ENCODE measurements at regions not wholly inside any gene's neighbourhood (a gene's known extent, or its start where the extent isn't known, plus 50 kb on each side); places are given as distances from the start of the nearest gene placed in this dataset.
"Not testable (repeated sequence)": the region's sequence is repeated elsewhere in the genome, so short reads cannot be mapped to it uniquely, and the experiment has no call there.

DNA sequence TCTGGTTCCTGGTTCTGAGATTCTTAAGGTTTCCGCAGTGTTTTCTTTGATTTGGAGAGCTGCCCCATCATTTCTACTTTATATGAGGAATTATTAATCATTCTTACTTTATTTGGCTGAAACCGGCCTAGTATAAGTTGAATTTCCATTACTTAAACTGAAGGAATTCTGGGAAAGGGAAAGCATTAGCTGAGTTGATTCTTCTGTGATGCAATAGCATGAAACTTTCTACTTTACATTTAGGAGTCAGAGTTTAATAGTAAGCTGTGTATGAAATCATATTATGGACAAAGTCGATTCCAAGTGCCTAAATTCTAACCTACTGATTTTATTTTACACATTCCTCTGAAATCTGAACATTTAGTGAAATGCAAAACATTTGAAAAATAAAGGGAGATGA is 1269.7 kb upstream of the ZEB2 start:
- TF ChIP-seq, protein P1, sequence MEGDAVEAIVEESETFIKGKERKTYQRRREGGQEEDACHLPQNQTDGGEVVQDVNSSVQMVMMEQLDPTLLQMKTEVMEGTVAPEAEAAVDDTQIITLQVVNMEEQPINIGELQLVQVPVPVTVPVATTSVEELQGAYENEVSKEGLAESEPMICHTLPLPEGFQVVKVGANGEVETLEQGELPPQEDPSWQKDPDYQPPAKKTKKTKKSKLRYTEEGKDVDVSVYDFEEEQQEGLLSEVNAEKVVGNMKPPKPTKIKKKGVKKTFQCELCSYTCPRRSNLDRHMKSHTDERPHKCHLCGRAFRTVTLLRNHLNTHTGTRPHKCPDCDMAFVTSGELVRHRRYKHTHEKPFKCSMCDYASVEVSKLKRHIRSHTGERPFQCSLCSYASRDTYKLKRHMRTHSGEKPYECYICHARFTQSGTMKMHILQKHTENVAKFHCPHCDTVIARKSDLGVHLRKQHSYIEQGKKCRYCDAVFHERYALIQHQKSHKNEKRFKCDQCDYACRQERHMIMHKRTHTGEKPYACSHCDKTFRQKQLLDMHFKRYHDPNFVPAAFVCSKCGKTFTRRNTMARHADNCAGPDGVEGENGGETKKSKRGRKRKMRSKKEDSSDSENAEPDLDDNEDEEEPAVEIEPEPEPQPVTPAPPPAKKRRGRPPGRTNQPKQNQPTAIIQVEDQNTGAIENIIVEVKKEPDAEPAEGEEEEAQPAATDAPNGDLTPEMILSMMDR (IDR thresholded peaks at IDR 0.05), result no peak
- Histone ChIP-seq H3K4me1 (no peaks in the 10 kb centered on the region), H3K27me3 (no peaks in the 10 kb centered on the region), H3K27ac (no peak overlapping the region), H3K4me3 (replicated peaks in 1 of 3) (no peak overlapping the region), H3K36me3 (no peaks in the 10 kb centered on the region), H3K9me3 (no peaks in the 10 kb centered on the region)
- intact Hi-C loops (cut with DNase I), result no loop called here
- 88 to 93% methylated on average over 3 of the region's 3 CpGs for WGBS, 2 donors
- DNase-seq, result no peak

DNA sequence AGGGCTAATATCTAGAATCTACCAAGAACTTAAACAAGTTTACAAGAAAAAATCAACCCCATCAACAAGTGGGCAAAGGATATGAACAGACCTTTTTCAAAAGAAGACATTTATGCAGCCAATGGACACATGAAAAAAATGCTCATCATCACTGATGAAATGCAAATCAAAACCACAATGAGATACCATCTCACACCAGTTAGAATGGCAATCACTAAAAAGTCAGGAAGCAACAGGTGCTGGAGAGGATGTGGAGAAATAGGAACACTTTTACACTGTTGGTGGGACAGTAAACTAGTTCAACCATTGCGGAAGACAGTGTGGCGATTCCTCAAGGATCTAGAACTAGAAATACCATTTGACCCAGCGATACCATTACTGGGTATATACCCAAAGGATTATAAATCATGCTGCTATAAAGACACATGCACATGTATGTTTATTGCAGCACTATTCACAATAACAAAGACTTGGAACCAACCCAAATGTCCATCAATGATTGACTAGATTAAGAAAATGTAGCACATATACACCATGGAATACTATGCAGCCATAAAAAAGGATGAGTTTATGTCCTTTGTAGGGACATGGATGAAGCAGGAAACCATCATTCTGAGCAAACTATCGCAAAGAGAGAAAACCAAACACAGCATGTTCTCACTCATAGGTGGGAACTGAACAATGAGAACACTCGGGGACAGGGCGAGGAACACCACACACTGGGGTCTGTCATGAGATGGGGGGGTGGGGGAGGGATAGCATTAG is 1267.9 kb upstream of the ZEB2 start:
- H3K36me3 ChIP-seq; H3K27ac ChIP-seq; H3K4me1 ChIP-seq; H3K27me3 ChIP-seq; DNase-seq; H3K4me3 ChIP-seq (replicated peaks in 1 of 3); H3K9me3 ChIP-seq; intact Hi-C loops (cut with DNase I): not testable (repeated sequence)
- 89 to 95% methylated on average over 6 of the region's 6 CpGs for WGBS, 2 donors

DNA sequence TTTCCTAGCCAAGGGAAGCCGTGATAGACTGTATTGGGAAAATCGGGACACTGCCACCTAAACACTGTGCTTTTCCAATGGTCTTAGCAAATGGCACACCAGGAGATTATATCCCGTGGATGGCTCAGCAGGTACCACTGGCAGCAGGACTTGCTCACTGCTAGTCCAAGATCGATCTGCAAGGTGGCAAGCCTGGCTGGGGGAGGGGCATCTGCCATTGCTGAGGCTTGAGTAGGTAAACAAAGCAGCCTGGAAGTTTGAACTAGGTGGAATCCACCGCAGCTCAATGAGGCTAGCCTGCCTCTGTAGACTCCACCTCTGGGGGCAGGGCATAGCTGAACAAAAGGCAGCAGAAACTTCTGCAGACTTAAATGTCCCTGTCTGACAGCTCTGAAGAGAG is 1262.7 kb upstream of the ZEB2 start:
- intact Hi-C loops (cut with DNase I); H3K36me3 ChIP-seq; H3K27ac ChIP-seq; H3K4me3 ChIP-seq (replicated peaks in 1 of 3); DNase-seq; H3K27me3 ChIP-seq; H3K9me3 ChIP-seq; H3K4me1 ChIP-seq: not testable (repeated sequence)
- 95 to 97% methylated on average over 5 of the region's 5 CpGs for WGBS, 2 donors

DNA sequence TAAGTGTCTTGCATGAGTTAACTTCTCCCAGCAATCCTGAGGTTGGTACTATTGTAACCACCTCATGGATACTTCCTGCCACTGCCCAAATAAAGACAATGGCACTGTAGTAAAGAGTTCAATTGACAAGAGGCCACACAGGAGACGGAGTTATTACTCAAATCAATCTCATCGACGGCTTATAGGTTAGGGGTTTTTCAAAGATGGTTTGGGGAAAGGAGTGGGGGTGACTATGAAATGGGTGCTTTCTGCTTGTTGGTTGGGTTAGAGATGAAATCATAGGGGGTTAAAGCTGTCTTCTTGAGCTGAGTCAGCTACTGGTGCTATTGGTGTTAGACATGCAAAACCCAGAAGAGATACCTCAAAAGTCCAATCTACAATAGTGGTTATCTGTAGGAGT is 1258.0 kb upstream of the ZEB2 start:
- intact Hi-C loops (cut with DNase I), result no loop called here
- Histone ChIP-seq H3K36me3 (no peaks in the 10 kb centered on the region), H3K27ac (no peak overlapping the region), H3K4me1 (no peaks in the 10 kb centered on the region), H3K27me3 (no peaks in the 10 kb centered on the region), H3K9me3 (no peaks in the 10 kb centered on the region), H3K4me3 (replicated peaks in 1 of 3) (no peak overlapping the region)
- no peak for DNase-seq
- TF ChIP-seq POLR2A (IDR thresholded peaks at IDR 0.05), result no peak
- TF ChIP-seq, protein P1 (IDR thresholded peaks at IDR 0.05), result no peak
- 85 to 97% methylated on average over 3 of the region's 3 CpGs for WGBS, 2 donors

DNA sequence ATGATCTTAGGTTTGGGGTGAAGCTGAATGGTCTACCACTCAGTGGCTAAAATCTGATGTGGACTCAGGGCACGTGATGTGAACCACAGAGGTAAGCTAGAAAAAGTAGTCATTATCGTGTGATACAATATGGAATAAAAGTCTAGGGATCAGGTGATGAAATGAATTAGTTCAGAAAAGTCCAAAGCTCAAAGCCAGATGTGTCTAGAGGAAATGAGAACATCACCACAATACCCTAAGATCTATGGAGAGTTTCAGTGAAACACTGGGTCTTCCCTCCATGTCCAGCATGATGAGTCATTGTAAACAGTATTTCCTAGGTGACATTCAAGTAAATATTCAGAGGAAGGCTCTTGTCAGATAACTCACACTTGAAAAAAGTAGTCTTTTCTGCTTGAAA is 1257.4 kb upstream of the ZEB2 start:
- no peaks in the 10 kb centered on the region for H3K4me1 ChIP-seq
- no peak overlapping the region for H3K4me3 ChIP-seq (replicated peaks in 1 of 3)
- TF ChIP-seq, protein P1 (IDR thresholded peaks at IDR 0.05), result no peak
- no peak for TF ChIP-seq POLR2A (IDR thresholded peaks at IDR 0.05)
- H3K27me3 ChIP-seq, result no peaks in the 10 kb centered on the region
- H3K27ac ChIP-seq, result no peak overlapping the region
- no peak for DNase-seq
- H3K9me3 ChIP-seq, result no peaks in the 10 kb centered on the region
- H3K36me3 ChIP-seq, result no peaks in the 10 kb centered on the region
- intact Hi-C loops (cut with DNase I), result no loop called here
- 94 to 95% methylated on average over 2 of the region's 2 CpGs for WGBS, 2 donors

DNA sequence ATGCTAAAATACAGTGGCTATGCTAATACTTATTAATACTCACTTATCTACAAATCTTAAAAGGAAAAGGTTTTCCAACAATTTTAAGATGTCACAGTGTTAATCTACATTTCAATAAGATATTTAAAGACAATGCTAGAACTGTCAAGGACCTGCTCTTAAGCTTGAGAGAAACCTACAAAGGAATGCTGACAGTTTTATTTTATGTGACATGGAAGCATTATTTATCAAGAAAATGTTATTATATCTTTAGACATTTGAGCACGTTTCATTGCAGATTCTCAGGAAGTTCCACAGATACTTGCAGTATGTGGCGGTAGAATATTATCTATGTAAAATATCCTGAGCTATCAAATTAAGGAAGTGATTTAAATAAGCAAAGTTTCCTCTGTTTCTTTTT is 1255.7 kb upstream of the ZEB2 start:
- no peak for DNase-seq
- H3K4me1 ChIP-seq, result no peaks in the 10 kb centered on the region
- no peak overlapping the region for H3K4me3 ChIP-seq (replicated peaks in 1 of 3)
- H3K27ac ChIP-seq, result no peak overlapping the region
- no peaks in the 10 kb centered on the region for H3K9me3 ChIP-seq
- H3K27me3 ChIP-seq, result no peaks in the 10 kb centered on the region
- TF ChIP-seq POLR2A (IDR thresholded peaks at IDR 0.05), result no peak
- TF ChIP-seq, protein P1 (IDR thresholded peaks at IDR 0.05), result no peak
- H3K36me3 ChIP-seq, result no peaks in the 10 kb centered on the region
- 75 to 78% methylated on average over 2 of the region's 2 CpGs for WGBS, 2 donors
- intact Hi-C loops (cut with DNase I), result no loop called here
